ENCODE measurements at regions not wholly inside any gene's neighbourhood (a gene's known extent, or its start where the extent isn't known, plus 50 kb on each side); places are given as distances from the start of the nearest gene placed in this dataset.

DNA sequence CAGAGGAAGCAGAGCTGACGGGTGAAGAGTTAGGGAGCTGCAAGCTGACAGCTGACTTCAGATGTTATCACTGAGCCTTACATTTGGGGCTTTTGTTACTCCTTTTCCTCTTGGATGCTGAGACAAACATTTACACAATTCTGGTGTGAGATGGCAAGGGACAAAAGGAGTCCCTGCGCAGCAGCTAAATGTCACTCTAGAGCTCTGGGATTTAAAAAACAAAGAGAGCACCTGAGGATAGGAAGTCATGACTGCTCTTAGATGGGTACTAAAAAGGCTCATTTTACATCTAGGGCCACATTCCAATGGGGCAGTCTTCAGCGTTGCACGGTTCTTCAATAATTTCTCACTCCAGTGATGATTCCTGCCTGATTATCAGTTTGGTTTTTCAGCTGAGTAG lies 204.5 kb downstream of the RAB38 start:
- H2BK15ac ChIP-seq (ENCODE audit: low read depth, poor library complexity, severe bottlenecking) = no peak overlapping the region
- H2BK5ac ChIP-seq (ENCODE audit: low read depth, low read length, poor library complexity, severe bottlenecking) = no peak overlapping the region
- H2AK5ac ChIP-seq (ENCODE audit: low read length, severe bottlenecking) = no peak overlapping the region
- H3K4me1 ChIP-seq (ENCODE audit: control insufficient read depth, insufficient read depth, low read depth, low read length) = no peaks in the 10 kb centered on the region
- H3K9ac ChIP-seq (ENCODE audit: low read length) = no peak overlapping the region
- H3K14ac ChIP-seq (ENCODE audit: low read length in 2 of 2) = no peak overlapping the region
- no peaks in the 10 kb centered on the region for H3K36me3 ChIP-seq (ENCODE audit: control insufficient read depth in 1 of 2, insufficient read depth in 2 of 2, low read depth in 1 of 2, low read length in 2 of 2)
- H3K4me2 ChIP-seq (ENCODE audit: low read length, poor library complexity, severe bottlenecking) = no peak overlapping the region
- H2AFZ ChIP-seq (ENCODE audit: low read depth, low read length) = no peak overlapping the region
- H2BK12ac ChIP-seq (ENCODE audit: low read length in 2 of 2) = no peak overlapping the region
- H3K18ac ChIP-seq (ENCODE audit: low read depth in 1 of 2, low read length in 2 of 2) = no peak overlapping the region
- H3K23ac ChIP-seq (ENCODE audit: low read length in 2 of 2) = no peak overlapping the region
- no peak overlapping the region for H2BK120ac ChIP-seq (ENCODE audit: low read depth, low read length)
- no peak overlapping the region for H4K8ac ChIP-seq (ENCODE audit: low read length)
- no peaks in the 10 kb centered on the region for H3K9me3 ChIP-seq (ENCODE audit: control insufficient read depth, low read length)
- no peaks in the 10 kb centered on the region for H3K27me3 ChIP-seq (ENCODE audit: control insufficient read depth in 1 of 2, insufficient read depth in 1 of 2, low read length in 2 of 2)
- no peaks in the 10 kb centered on the region for H3K79me1 ChIP-seq (replicated peaks; ENCODE audit: low read length, poor library complexity, severe bottlenecking)
- DNase-seq = no peak
- H3K4ac ChIP-seq (ENCODE audit: low read depth in 1 of 2, low read length in 2 of 2) = no peak overlapping the region
- H3K27ac ChIP-seq (ENCODE audit: low read length, poor library complexity, severe bottlenecking) = no peak overlapping the region
- H3K4me3 ChIP-seq (ENCODE audit: insufficient read depth in 1 of 2, low read depth in 1 of 2, low read length in 2 of 2) = no peak overlapping the region
- WGBS = 82% methylated on average over 4 of the region's 4 CpGs
- H4K91ac ChIP-seq (ENCODE audit: low read length) = no peak overlapping the region

DNA sequence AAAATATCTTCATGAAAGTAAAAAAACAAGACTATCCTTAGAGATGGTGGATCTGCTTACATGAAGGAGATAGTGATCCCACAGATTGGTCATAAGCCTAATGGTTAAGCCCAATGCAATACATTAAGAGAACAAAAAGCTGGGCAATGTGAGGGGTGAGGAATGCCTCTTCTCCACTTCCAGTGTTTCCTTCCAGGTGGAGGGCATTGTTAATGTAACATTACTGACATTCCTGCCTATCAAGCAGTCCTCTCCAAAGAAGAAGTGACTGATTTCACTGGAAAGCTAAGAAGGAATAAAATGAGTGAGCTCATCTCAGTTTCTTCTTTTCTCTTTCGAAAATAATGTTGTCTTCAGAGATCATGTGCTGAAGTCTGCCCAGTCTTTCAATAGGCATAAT lies 207.8 kb downstream of the RAB38 start:
- no peak overlapping the region for H4K91ac ChIP-seq (ENCODE audit: low read length)
- no peaks in the 10 kb centered on the region for H3K4me1 ChIP-seq (ENCODE audit: control insufficient read depth, insufficient read depth, low read depth, low read length)
- H2AFZ ChIP-seq (ENCODE audit: low read depth, low read length) = no peak overlapping the region
- H3K9me3 ChIP-seq (ENCODE audit: control insufficient read depth, low read length) = no peaks in the 10 kb centered on the region
- no peak overlapping the region for H3K9ac ChIP-seq (ENCODE audit: low read length)
- 50% methylated on average over 1 of the region's 1 CpG for WGBS
- H3K79me1 ChIP-seq (replicated peaks; ENCODE audit: low read length, poor library complexity, severe bottlenecking) = no peaks in the 10 kb centered on the region
- no peak overlapping the region for H3K27ac ChIP-seq (ENCODE audit: low read length, poor library complexity, severe bottlenecking)
- H2BK5ac ChIP-seq (ENCODE audit: low read depth, low read length, poor library complexity, severe bottlenecking) = no peak overlapping the region
- H3K14ac ChIP-seq (ENCODE audit: low read length in 2 of 2) = no peak overlapping the region
- no peak overlapping the region for H3K23ac ChIP-seq (ENCODE audit: low read length in 2 of 2)
- no peak overlapping the region for H3K18ac ChIP-seq (ENCODE audit: low read depth in 1 of 2, low read length in 2 of 2)
- no peak for DNase-seq
- H2BK15ac ChIP-seq (ENCODE audit: low read depth, poor library complexity, severe bottlenecking) = no peak overlapping the region
- H2BK120ac ChIP-seq (ENCODE audit: low read depth, low read length) = no peak overlapping the region
- H3K36me3 ChIP-seq (ENCODE audit: control insufficient read depth in 1 of 2, insufficient read depth in 2 of 2, low read depth in 1 of 2, low read length in 2 of 2) = no peaks in the 10 kb centered on the region
- H3K4me3 ChIP-seq (ENCODE audit: insufficient read depth in 1 of 2, low read depth in 1 of 2, low read length in 2 of 2) = no peak overlapping the region
- no peaks in the 10 kb centered on the region for H3K27me3 ChIP-seq (ENCODE audit: control insufficient read depth in 1 of 2, insufficient read depth in 1 of 2, low read length in 2 of 2)
- no peak overlapping the region for H2BK12ac ChIP-seq (ENCODE audit: low read length in 2 of 2)
- H2AK5ac ChIP-seq (ENCODE audit: low read length, severe bottlenecking) = no peak overlapping the region
- no peak overlapping the region for H3K4me2 ChIP-seq (ENCODE audit: low read length, poor library complexity, severe bottlenecking)
- H3K4ac ChIP-seq (ENCODE audit: low read depth in 1 of 2, low read length in 2 of 2) = no peak overlapping the region
- H4K8ac ChIP-seq (ENCODE audit: low read length) = no peak overlapping the region

DNA sequence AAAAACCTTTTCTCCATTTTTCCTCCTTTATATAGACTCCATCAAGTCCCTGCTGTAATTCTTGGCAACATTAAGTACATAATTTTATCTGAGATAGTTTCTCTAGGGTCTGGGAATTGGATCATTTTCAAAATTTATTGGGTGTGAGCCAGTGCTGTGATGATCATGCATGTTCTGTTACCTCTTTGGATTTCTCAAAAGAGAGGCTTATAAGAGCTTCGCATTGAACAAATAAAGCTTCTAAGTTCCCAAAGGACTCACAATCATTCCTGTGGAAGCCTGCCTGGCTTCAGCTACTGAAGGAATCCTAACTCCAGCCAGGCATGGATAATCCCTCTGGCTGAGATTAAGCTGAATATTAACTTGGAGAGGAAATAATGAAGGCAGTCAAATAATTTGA lies 208.5 kb downstream of the RAB38 start:
- H3K4me1 ChIP-seq (ENCODE audit: control insufficient read depth, insufficient read depth, low read depth, low read length) = no peaks in the 10 kb centered on the region
- no peak overlapping the region for H2BK120ac ChIP-seq (ENCODE audit: low read depth, low read length)
- no peaks in the 10 kb centered on the region for H3K9me3 ChIP-seq (ENCODE audit: control insufficient read depth, low read length)
- H3K4me2 ChIP-seq (ENCODE audit: low read length, poor library complexity, severe bottlenecking) = no peak overlapping the region
- H3K27me3 ChIP-seq (ENCODE audit: control insufficient read depth in 1 of 2, insufficient read depth in 1 of 2, low read length in 2 of 2) = no peaks in the 10 kb centered on the region
- H4K91ac ChIP-seq (ENCODE audit: low read length) = no peak overlapping the region
- H3K18ac ChIP-seq (ENCODE audit: low read depth in 1 of 2, low read length in 2 of 2) = no peak overlapping the region
- H2AK5ac ChIP-seq (ENCODE audit: low read length, severe bottlenecking) = no peak overlapping the region
- no peak overlapping the region for H3K14ac ChIP-seq (ENCODE audit: low read length in 2 of 2)
- no peak overlapping the region for H2AFZ ChIP-seq (ENCODE audit: low read depth, low read length)
- H2BK5ac ChIP-seq (ENCODE audit: low read depth, low read length, poor library complexity, severe bottlenecking) = no peak overlapping the region
- no peak overlapping the region for H2BK15ac ChIP-seq (ENCODE audit: low read depth, poor library complexity, severe bottlenecking)
- H3K4ac ChIP-seq (ENCODE audit: low read depth in 1 of 2, low read length in 2 of 2) = no peak overlapping the region
- H3K23ac ChIP-seq (ENCODE audit: low read length in 2 of 2) = no peak overlapping the region
- DNase-seq = no peak
- no CpG with 5 or more reads among the region's 1 CpG for WGBS
- no peak overlapping the region for H3K4me3 ChIP-seq (ENCODE audit: insufficient read depth in 1 of 2, low read depth in 1 of 2, low read length in 2 of 2)
- H3K9ac ChIP-seq (ENCODE audit: low read length) = no peak overlapping the region
- no peak overlapping the region for H4K8ac ChIP-seq (ENCODE audit: low read length)
- H3K27ac ChIP-seq (ENCODE audit: low read length, poor library complexity, severe bottlenecking) = no peak overlapping the region
- H2BK12ac ChIP-seq (ENCODE audit: low read length in 2 of 2) = no peak overlapping the region
- no peaks in the 10 kb centered on the region for H3K36me3 ChIP-seq (ENCODE audit: control insufficient read depth in 1 of 2, insufficient read depth in 2 of 2, low read depth in 1 of 2, low read length in 2 of 2)
- no peaks in the 10 kb centered on the region for H3K79me1 ChIP-seq (replicated peaks; ENCODE audit: low read length, poor library complexity, severe bottlenecking)

GRCh38 chr11:87966216-87966615 lies 209.0 kb downstream of the RAB38 start:
- Histone ChIP-seq H3K14ac (ENCODE audit: low read length in 2 of 2) (no peak overlapping the region), H2AK5ac (ENCODE audit: low read length, severe bottlenecking) (no peak overlapping the region), H3K23ac (ENCODE audit: low read length in 2 of 2) (no peak overlapping the region), H2AFZ (ENCODE audit: low read depth, low read length) (no peak overlapping the region), H3K4me2 (ENCODE audit: low read length, poor library complexity, severe bottlenecking) (no peak overlapping the region), H3K79me1 (replicated peaks; ENCODE audit: low read length, poor library complexity, severe bottlenecking) (no peaks in the 10 kb centered on the region), H3K27me3 (ENCODE audit: control insufficient read depth in 1 of 2, insufficient read depth in 1 of 2, low read length in 2 of 2) (no peaks in the 10 kb centered on the region), H3K9me3 (ENCODE audit: control insufficient read depth, low read length) (no peaks in the 10 kb centered on the region), H4K91ac (ENCODE audit: low read length) (no peak overlapping the region), H3K18ac (ENCODE audit: low read depth in 1 of 2, low read length in 2 of 2) (no peak overlapping the region), H4K8ac (ENCODE audit: low read length) (no peak overlapping the region), H2BK120ac (ENCODE audit: low read depth, low read length) (no peak overlapping the region), H3K4ac (ENCODE audit: low read depth in 1 of 2, low read length in 2 of 2) (no peak overlapping the region), H2BK12ac (ENCODE audit: low read length in 2 of 2) (no peak overlapping the region), H3K9ac (ENCODE audit: low read length) (no peak overlapping the region), H3K4me1 (ENCODE audit: control insufficient read depth, insufficient read depth, low read depth, low read length) (no peaks in the 10 kb centered on the region), H2BK5ac (ENCODE audit: low read depth, low read length, poor library complexity, severe bottlenecking) (no peak overlapping the region), H3K27ac (ENCODE audit: low read length, poor library complexity, severe bottlenecking) (no peak overlapping the region), H3K4me3 (ENCODE audit: insufficient read depth in 1 of 2, low read depth in 1 of 2, low read length in 2 of 2) (no peak overlapping the region), H2BK15ac (ENCODE audit: low read depth, poor library complexity, severe bottlenecking) (no peak overlapping the region), H3K36me3 (ENCODE audit: control insufficient read depth in 1 of 2, insufficient read depth in 2 of 2, low read depth in 1 of 2, low read length in 2 of 2) (no peaks in the 10 kb centered on the region)
- DNase-seq = no peak
